Esophagus squamous epithelium (tissue), 5 donors: ENCODE measurements at regions not wholly inside any gene's neighbourhood (a gene's known extent, or its start where the extent isn't known, plus 50 kb on each side); places are given as distances from the start of the nearest gene placed in this dataset.

ENCODE experiments used
- DNase-seq: peaks from one replicate; lab custom pipeline; 2025; lab: John Stamatoyannopoulos, UW
- H3K27ac ChIP-seq, 4 donors: fragments of 200-600 bp; sonication (generic); one replicate each; pipeline ENCODE4 v1.5.1; 2016 to 2019; ENCODE audit warnings: mild to moderate bottlenecking in 1 of 4
- H3K27me3 ChIP-seq, 4 donors: fragments of 200-600 bp; sonication (generic); 1 replicate in 3 of 4; 2 replicates in 1 of 4; pipeline versions ENCODE4 v1.5.1 to v1.6.0; 2017 to 2021; ENCODE audit warnings: antibody characterized with exemption in 1 of 4
- H3K36me3 ChIP-seq, 3 donors: fragments of 200-600 bp; sonication (generic); one replicate each; pipeline ENCODE4 v1.5.1; 2016 to 2019
- H3K4me1 ChIP-seq, 3 donors: fragments of 200-600 bp; sonication (generic); one replicate each; pipeline ENCODE4 v1.5.1; 2017 to 2019
- H3K4me3 ChIP-seq, 4 donors: fragments of 200-600 bp; sonication (generic); 1 replicate in 3 of 4; 2 replicates in 1 of 4; pipeline ENCODE4 v1.5.1; 2016 to 2019; ENCODE audit warnings: mild to moderate bottlenecking in 2 of 4, moderate library complexity in 1 of 4
- H3K9me3 ChIP-seq, 3 donors: fragments of 200-600 bp; sonication (generic); one replicate each; pipeline ENCODE4 v1.5.1; 2016 to 2019
- CTCF ChIP-seq, 6 experiments: fragments of 450-650 bp in 4 of 6; fragments of 200-600 bp in 2 of 6; sonication (generic) in 2 of 6; IDR thresholded peaks; one replicate each; pipeline ENCODE4 v1.5.1; 2016 to 2019; ENCODE audit warnings: antibody characterized with exemption in 6 of 6, mild to moderate bottlenecking in 4 of 6, moderate library complexity in 4 of 6
- POLR2A ChIP-seq, 4 donors: fragments of 450-650 bp; IDR thresholded peaks; one replicate each; pipeline ENCODE4 v1.6.1; 2017; ENCODE audit warnings: antibody characterized with exemption in 4 of 4, mild to moderate bottlenecking in 4 of 4, moderate library complexity in 3 of 4
- WGBS, 2 donors: methylation state at CpG; one replicate each; pipeline ENCODE4 v1.1.5; 2018; 5-methylcytosine and 5-hydroxymethylcytosine counted together
- intact Hi-C: fragments of 100-400 bp; cut with DNase I; formaldehyde crosslinking; loops from one replicate; pipeline ENCODE4 v1.15.0; 2022
- donor health status: DM: yes; HTN: yes; CAD: no.

- H3K27me3 ChIP-seq: no peaks in the 10 kb centered on the region
- no peak for TF ChIP-seq POLR2A (IDR thresholded peaks at IDR 0.05)
- TF ChIP-seq CTCF (IDR thresholded peaks at IDR 0.05): no peak
- 36 to 42% methylated on average over 3 of the region's 3 CpGs for WGBS, 2 donors
- intact Hi-C loops: no loop called here
- DNase-seq: no peak
- no peak overlapping the region for H3K27ac ChIP-seq
- no peaks in the 10 kb centered on the region for H3K9me3 ChIP-seq
- H3K4me3 ChIP-seq: no peak overlapping the region
- H3K4me1 ChIP-seq: no peaks in the 10 kb centered on the region
- no peaks in the 10 kb centered on the region for H3K36me3 ChIP-seq
These were observed 148.9 kb upstream of the GULP1 start for GRCh38 chr2:188142636-188143295.

GRCh38 chr2:188145885-188146284 lies 145.8 kb upstream of the GULP1 start:
- Histone ChIP-seq H3K9me3 (no peaks in the 10 kb centered on the region), H3K4me3 (no peak overlapping the region), H3K27ac (no peak overlapping the region), H3K4me1 (no peaks in the 10 kb centered on the region), H3K36me3 (no peaks in the 10 kb centered on the region), H3K27me3 (no peaks in the 10 kb centered on the region)
- no peak for DNase-seq
- WGBS, 2 donors: 0% methylated on average over 1 of the region's 1 CpG
- TF ChIP-seq CTCF (IDR thresholded peaks at IDR 0.05) (no peak), POLR2A (IDR thresholded peaks at IDR 0.05) (no peak)
- intact Hi-C loops: no loop called here

GRCh38 chr2:188146888-188147287 lies 144.8 kb upstream of the GULP1 start:
- TF ChIP-seq CTCF (IDR thresholded peaks at IDR 0.05): no peak
- TF ChIP-seq POLR2A (IDR thresholded peaks at IDR 0.05): no peak
- Histone ChIP-seq H3K9me3 (no peaks in the 10 kb centered on the region), H3K4me3 (no peak overlapping the region), H3K36me3 (no peaks in the 10 kb centered on the region), H3K27me3 (no peaks in the 10 kb centered on the region), H3K4me1 (no peaks in the 10 kb centered on the region), H3K27ac (no peak overlapping the region)
- WGBS, 2 donors: 8 to 22% methylated on average over 1 of the region's 1 CpG
- no peak for DNase-seq
- intact Hi-C loops: no loop called here

- WGBS, 2 donors: 46 to 63% methylated on average over 1 of the region's 1 CpG
- no peaks in the 10 kb centered on the region for H3K27me3 ChIP-seq
- no peaks in the 10 kb centered on the region for H3K9me3 ChIP-seq
- no peak overlapping the region for H3K27ac ChIP-seq
- H3K36me3 ChIP-seq: no peaks in the 10 kb centered on the region
- TF ChIP-seq POLR2A (IDR thresholded peaks at IDR 0.05) (no peak), CTCF (IDR thresholded peaks at IDR 0.05) (no peak)
- no peak overlapping the region for H3K4me3 ChIP-seq
- intact Hi-C loops: no loop called here
- no peak for DNase-seq
- H3K4me1 ChIP-seq: no peaks in the 10 kb centered on the region
These were observed 140.0 kb upstream of the GULP1 start for GRCh38 chr2:188151670-188152069.

- H3K4me3 ChIP-seq: no peak overlapping the region
- H3K9me3 ChIP-seq: no peaks in the 10 kb centered on the region
- 54 to 60% methylated on average over 9 of the region's 9 CpGs for WGBS, 2 donors
- no peak overlapping the region for H3K27ac ChIP-seq
- intact Hi-C loops: no loop called here
- no peak for TF ChIP-seq POLR2A (IDR thresholded peaks at IDR 0.05)
- TF ChIP-seq CTCF (IDR thresholded peaks at IDR 0.05): no peak
- H3K4me1 ChIP-seq: no peaks in the 10 kb centered on the region
- no peaks in the 10 kb centered on the region for H3K36me3 ChIP-seq
- H3K27me3 ChIP-seq: no peaks in the 10 kb centered on the region
- DNase-seq: no peak
These were observed 133.2 kb upstream of the GULP1 start for GRCh38 chr2:188158337-188159100.
